Stomach smooth muscle (tissue), 2 donors: ENCODE measurements at regions not wholly inside any gene's neighbourhood (a gene's known extent, or its start where the extent isn't known, plus 50 kb on each side); places are given as distances from the start of the nearest gene placed in this dataset.

Experiments used
- H3K27ac ChIP-seq: one replicate; pipeline ENCODE4 v1.7.0; 2013; ENCODE audit warnings: mild to moderate bottlenecking, low read length, inconsistent platforms
- H3K27me3 ChIP-seq, 2 donors: one replicate each; pipeline ENCODE4 v1.7.0; 2013; ENCODE audit warnings: low read length in 2 of 2; ENCODE audit not compliant: insufficient read depth in 2 of 2, control insufficient read depth in 1 of 2
- H3K36me3 ChIP-seq, 2 donors: one replicate each; pipeline ENCODE4 v1.7.0; 2013; ENCODE audit warnings: low read length in 2 of 2; ENCODE audit not compliant: control insufficient read depth in 2 of 2, insufficient read depth in 2 of 2
- H3K4me1 ChIP-seq: one replicate; pipeline ENCODE4 v1.7.0; 2013; ENCODE audit warnings: low read length; ENCODE audit not compliant: control insufficient read depth, insufficient read depth
- H3K4me3 ChIP-seq, 2 donors: one replicate each; pipeline ENCODE4 v1.7.0; 2013; ENCODE audit warnings: low read length in 2 of 2
- H3K9ac ChIP-seq, 2 donors: one replicate each; pipeline ENCODE4 v1.7.0; 2013; ENCODE audit warnings: low read length in 2 of 2, mild to moderate bottlenecking in 1 of 2
- H3K9me3 ChIP-seq, 2 donors: one replicate each; pipeline ENCODE4 v1.7.0; 2013; ENCODE audit warnings: low read length in 2 of 2; ENCODE audit not compliant: control insufficient read depth in 2 of 2
- donor health status: healthy.
- donor health status: Pancreatic carcinoma.

DNA sequence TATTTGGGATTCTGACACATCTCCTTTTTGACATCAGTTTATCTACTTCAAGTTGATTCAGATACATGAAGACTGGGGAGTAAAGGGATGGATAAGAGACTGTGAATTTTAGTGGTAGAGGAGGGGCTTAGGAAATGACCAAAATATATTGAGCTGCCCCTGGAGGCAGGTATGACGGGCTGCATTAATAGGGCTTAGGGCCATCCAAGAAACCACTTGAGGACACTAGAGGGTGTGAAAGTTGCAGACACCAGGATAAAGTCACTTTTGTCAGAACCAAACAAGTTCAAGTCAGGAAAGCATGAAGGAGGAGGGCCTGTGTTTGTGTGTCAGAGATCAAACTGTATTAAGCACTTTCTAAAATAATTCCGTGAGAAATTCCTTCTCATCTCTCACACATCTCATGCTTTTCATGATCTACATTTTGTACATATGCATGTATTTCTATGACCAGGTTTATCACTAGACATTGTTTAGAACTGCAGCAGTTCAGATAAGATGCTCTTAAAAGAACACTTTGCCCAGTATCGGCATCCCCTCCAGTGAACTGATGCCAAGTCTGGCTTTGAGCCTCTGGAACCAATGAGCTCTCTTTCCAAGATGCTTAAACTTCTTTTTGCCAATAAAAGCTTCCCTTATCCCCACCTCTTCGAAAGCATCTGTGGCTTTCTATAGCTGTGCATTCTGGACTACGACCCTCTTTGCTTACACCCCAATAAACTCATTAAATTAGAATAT, 136.9 kb downstream of the SLC38A1 start:
- H3K9me3 ChIP-seq: no peaks in the 10 kb centered on the region
- no peak overlapping the region for H3K9ac ChIP-seq
- H3K36me3 ChIP-seq: no peaks in the 10 kb centered on the region
- H3K4me3 ChIP-seq: no peak overlapping the region
- no peaks in the 10 kb centered on the region for H3K27me3 ChIP-seq
- no peak overlapping the region for H3K27ac ChIP-seq
- no peaks in the 10 kb centered on the region for H3K4me1 ChIP-seq

DNA sequence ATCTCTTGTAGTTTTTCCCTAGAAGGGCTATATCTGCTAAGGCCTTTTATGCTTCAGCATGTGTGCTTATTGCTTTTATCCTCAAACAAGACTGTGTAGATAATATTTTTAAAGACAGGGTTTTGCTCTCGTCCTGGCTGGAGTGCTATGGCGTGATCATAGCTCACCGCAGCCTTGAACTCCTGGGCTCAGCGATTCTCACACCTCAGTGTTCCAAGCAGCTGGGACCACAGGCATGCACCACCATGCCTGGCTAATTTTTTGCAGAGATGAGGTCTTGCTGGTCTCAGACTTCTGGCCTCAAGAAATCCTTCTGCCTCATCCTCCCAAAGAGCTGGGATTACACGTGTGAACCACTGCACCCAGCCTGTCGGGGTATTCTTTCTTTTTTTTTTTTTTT, 137.3 kb upstream of the SCAF11 start:
- H3K27ac ChIP-seq: no peak overlapping the region
- no peaks in the 10 kb centered on the region for H3K4me1 ChIP-seq
- H3K9me3 ChIP-seq: no peaks in the 10 kb centered on the region
- no peaks in the 10 kb centered on the region for H3K27me3 ChIP-seq
- H3K9ac ChIP-seq: no peak overlapping the region
- H3K36me3 ChIP-seq: no peaks in the 10 kb centered on the region
- no peak overlapping the region for H3K4me3 ChIP-seq

DNA sequence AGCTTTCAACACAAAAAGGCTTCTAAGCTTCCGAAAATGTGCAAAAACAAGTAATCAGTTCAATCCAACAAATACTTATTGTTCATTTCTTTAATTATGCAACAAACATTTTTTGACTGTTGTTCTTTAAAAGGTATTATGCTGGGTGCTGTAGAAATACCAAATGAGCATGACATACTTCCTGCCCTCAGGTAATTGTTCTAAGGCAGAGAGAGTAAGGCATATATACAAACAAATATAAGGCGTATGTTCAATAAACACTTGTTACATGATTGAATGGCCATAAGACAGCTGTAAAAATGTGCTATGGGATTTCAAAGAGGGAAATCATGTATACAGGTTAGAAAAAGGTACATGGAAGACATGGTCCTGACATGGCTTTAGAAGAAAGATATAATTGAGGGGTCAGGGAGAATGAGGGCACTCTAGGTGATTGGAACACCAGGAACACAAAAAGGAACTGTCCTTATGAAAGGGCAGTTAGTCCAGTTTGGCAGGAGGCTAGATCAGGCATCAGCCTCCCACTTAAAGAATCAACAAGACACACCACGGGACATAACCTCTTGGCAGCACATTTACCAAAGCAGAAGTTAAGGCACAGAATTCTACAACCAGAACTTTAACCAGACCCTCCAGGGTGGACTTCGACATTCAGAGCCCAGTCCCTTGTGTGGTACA, 135.8 kb upstream of the SCAF11 start:
- Histone ChIP-seq H3K27ac (peak overlapping the region; percentile 1), H3K36me3 (no peaks in the 10 kb centered on the region), H3K4me1 (no peaks in the 10 kb centered on the region), H3K9me3 (no peaks in the 10 kb centered on the region), H3K9ac (no peak overlapping the region), H3K4me3 (peak overlapping the region in 1 of 2 donors; percentile 60), H3K27me3 (no peaks in the 10 kb centered on the region)

DNA sequence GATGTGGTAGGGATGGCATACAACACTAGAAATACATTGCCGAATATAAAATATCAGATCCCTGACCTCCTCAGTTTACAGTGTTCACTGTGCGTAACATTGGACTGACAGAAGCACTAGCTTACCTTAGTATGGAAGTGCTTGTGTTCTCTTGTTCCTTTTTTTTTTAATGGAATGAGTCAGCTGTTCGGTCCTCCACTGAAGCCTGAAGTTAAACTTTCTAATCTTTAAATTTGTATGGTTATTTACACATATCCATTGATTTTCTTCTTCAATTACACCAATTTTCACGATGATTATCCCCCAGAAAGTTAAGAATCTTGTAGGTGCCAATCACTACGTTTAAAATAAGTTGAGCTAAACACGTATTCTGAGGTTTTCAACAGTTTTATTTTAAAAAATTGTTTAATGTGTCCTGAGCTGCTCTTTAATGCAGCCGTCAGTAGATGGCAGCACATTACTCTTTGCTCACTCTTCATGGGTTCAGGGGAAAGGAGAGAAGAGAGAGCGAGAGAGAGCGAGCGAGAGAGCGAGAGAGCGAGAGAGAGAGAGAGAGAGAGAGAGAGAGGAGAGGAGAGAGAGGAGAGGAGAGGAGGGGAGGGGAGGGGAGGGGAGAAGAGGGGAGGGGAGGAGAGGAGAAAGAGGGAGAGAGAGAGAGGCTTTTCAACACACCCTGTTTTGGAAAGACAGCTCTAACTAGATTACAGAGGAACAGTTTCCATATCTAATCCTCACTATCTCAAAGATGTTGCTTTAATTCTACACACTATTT, 134.7 kb upstream of the SCAF11 start:
- H3K9ac ChIP-seq: peak overlapping the region; percentile 59 to 60
- H3K27ac ChIP-seq: no peak overlapping the region
- no peaks in the 10 kb centered on the region for H3K27me3 ChIP-seq
- H3K9me3 ChIP-seq: no peaks in the 10 kb centered on the region
- peak overlapping the region; percentile 38 to 60 for H3K4me3 ChIP-seq
- no peaks in the 10 kb centered on the region for H3K4me1 ChIP-seq
- no peaks in the 10 kb centered on the region for H3K36me3 ChIP-seq

DNA sequence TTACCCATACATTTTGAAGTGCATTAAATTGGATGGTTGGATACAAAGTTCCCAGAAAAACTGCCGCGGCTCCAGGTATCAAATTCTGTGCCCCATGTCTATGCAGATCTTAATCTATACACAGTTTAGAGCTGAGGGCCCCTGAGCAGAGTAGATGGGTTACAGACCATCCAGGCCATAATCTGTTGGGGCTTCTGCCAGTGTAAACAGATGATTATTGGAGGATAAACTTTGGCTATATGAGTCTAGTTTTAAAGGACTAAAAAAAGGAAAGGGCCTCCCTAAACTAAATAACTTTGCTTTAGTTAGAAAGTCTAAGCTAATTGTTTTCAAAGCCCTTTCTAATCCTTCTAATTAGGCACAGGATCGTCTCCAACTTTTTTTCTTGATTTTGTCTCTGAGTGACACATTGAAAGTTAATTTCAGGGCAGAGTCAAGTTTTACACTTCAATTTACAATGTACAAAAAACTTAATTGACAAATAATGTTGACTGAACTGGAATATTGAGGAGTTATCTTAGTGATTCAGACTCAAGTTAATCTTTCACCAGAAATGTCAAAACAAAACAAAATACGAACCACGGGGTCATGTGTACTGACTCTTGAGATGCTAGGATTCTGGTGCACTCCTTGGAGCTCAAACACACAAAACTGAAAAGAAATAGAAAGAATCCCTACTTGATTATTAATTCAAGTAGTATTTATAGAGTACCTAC, 133.9 kb upstream of the SCAF11 start:
- Histone ChIP-seq H3K4me3 (peak overlapping the region; percentile 38 to 60), H3K36me3 (no peaks in the 10 kb centered on the region), H3K27ac (no peak overlapping the region), H3K9me3 (no peaks in the 10 kb centered on the region), H3K9ac (peak overlapping the region; percentile 59 to 60), H3K4me1 (no peaks in the 10 kb centered on the region), H3K27me3 (no peaks in the 10 kb centered on the region)

DNA sequence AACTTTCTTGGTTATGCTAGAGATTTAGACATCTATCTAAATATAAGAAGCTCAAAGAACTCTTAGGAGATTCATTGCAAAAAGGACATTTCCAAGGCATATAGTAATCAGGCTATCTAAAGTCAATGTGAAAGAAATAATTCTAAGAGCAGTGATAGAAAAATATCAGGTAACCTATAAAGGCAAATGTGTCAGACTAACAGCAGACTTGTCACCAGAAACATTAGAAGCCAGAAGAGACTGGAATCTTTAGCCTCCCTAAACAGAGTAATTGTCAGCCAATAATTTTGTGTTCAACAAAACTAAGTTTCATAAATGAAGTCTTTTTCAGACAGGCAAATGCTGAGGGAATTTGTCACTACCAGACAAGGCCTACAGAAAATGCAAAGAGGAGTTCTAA, 122.0 kb upstream of the SCAF11 start:
- Histone ChIP-seq H3K9me3 (no peaks in the 10 kb centered on the region), H3K4me3 (no peak overlapping the region), H3K4me1 (no peaks in the 10 kb centered on the region), H3K27me3 (no peaks in the 10 kb centered on the region), H3K27ac (no peak overlapping the region), H3K36me3 (no peaks in the 10 kb centered on the region), H3K9ac (no peak overlapping the region)

DNA sequence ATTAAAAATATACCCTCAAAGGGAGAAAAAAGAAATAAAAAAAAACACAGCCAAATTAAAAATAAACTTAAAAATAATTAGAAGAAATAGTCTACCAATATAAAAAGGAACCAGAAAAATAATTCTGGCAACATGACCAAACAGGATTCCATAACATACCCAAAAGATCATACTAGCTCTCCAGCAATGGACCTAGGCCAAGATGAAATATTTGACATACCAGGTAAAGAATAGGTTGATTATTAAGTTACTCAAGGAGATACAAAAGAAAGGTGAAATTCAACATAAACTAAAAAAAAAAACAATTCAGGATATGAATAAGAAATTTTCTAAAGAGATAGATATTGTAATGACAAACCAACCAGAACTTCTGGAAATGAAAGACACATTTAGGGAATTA, 121.3 kb upstream of the SCAF11 start:
- Histone ChIP-seq H3K36me3 (no peaks in the 10 kb centered on the region), H3K4me3 (no peak overlapping the region), H3K4me1 (no peaks in the 10 kb centered on the region), H3K27me3 (no peaks in the 10 kb centered on the region), H3K9ac (no peak overlapping the region), H3K27ac (no peak overlapping the region), H3K9me3 (no peaks in the 10 kb centered on the region)

DNA sequence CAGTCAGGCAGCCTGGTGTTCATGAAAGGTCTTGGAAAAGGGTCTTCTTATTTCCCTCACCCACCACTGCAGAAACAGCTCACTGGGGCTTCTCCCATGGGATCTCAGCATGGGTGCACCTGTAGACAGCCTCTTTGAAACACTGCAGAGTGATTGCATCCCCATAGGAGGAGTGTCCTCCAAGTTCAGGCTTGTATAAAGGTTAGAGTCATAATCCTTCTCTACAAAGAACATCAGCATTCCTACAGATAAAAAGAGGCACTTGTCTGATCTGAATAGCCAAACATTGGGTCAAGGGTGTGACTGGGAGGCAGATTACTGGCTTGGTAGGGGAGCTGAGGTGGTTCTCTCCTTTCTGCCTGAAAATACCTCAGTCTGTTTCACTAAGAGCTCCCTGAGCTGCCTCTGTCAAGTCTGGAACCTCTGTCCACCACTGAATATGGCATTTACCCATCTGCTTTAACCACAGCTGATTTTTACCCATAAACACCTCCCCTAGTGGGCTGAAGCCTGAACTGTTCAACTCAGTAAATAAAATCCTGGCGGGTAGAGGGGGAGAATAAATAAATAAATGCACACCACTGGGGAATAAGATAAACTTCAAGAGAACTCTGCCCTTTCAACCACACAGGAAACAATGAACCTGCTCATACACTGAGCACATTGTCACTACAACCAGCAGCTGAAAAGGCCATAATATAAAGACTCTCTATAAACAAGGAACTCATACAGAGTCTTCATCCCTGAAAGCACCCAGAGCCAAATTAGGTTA, 120.7 kb upstream of the SCAF11 start:
- no peaks in the 10 kb centered on the region for H3K36me3 ChIP-seq
- no peak overlapping the region for H3K27ac ChIP-seq
- H3K9ac ChIP-seq: no peak overlapping the region
- no peaks in the 10 kb centered on the region for H3K9me3 ChIP-seq
- H3K4me1 ChIP-seq: no peaks in the 10 kb centered on the region
- H3K4me3 ChIP-seq: no peak overlapping the region
- no peaks in the 10 kb centered on the region for H3K27me3 ChIP-seq

DNA sequence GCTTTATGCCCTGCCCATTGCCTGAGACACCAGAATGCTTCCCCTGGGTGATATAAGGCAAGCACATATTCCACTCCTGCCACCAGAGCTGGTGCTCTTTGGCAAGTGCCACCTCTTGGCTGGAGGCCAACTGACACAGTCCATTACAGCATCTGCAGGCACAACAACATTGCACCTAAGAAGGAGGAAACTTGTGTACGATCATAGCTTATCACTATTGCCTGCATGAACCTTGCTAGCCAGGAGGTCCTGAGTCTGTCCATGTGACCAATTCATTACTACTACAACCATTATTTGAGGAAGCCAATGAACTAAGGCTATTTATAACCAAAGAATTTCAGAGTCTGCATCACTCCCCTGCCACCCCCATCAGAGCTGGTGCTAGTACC, 119.8 kb upstream of the SCAF11 start:
- no peaks in the 10 kb centered on the region for H3K4me1 ChIP-seq
- no peak overlapping the region for H3K27ac ChIP-seq
- H3K9me3 ChIP-seq: no peaks in the 10 kb centered on the region
- H3K4me3 ChIP-seq: no peak overlapping the region
- H3K27me3 ChIP-seq: no peaks in the 10 kb centered on the region
- H3K36me3 ChIP-seq: no peaks in the 10 kb centered on the region
- H3K9ac ChIP-seq: no peak overlapping the region
